Left cardiac atrium (tissue), 4 donors: ENCODE measurements at regions not wholly inside any gene's neighbourhood (a gene's known extent, or its start where the extent isn't known, plus 50 kb on each side); places are given as distances from the start of the nearest gene placed in this dataset.

Experiments used
- ATAC-seq, 2 donors: fragments of 200-7000 bp; cut with Tn5 transposase; one replicate each; pipeline ENCODE4 v1.9.1; 2020; ENCODE audit warnings: mild to moderate bottlenecking in 2 of 2, moderate library complexity in 2 of 2
- DNase-seq: peaks from one replicate; pipeline ENCODE4 v3.0.0-alpha.2; 2020
- intact Hi-C, 2 donors: fragments of 100-400 bp; cut with DNase I; formaldehyde crosslinking; loops; one replicate each; pipeline versions ENCODE4 v1.14.1 to v1.15.1; 2022 to 2023
- donor health status: DM: no; HTN: yes; CAD: no.
- donor health status: DM: no; HTN: yes; CAD: no; lungs with severe emphysema.
- donor health status: DM: yes; HTN: yes; CAD: no.
- donor health status: Dilated cardiomyopathy.

DNA sequence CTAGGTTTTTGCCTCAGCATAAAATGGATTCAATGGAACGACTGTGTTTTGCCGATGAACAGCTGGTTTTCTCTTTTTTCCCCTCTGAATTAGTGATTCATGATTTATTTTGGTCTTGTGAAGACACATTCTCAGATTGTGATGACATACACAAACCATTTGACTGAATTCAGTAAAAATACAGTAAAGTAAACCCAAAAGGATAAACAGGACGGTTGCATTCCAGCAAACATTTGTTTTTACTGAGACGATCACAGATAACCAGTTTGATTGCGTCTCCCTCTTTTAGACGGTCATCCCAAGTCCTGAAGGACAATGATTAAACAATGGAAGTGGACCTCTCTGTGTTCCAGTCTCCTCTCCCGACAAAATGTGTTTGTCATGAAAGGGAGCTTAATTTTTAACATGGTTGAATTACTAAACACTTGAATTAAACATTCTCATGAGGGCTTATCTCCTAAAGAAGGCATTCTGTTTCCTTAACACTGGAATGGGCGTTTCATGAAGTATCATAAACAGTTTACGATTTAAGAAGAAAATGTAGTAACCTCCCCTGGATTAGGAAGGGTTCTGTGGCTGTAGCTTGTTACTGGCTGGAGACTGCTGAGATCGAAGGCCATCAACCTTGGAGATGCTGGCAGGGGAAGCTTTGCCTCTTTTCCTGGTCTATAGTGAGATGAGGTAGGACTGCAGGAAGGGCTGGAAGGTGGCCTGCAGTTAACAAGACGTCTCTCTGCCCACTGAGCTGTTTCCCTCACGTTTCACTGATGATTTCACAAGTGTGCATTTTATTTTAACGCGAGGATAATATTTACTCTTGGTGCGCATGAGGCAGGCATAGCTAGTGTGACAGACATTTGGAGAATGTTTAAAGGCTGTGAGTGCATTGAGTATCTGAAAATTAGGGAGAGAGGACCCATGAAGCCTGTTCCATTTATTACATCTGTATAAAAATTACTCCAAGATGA is 457.9 kb downstream of the FGF9 start:
- DNase-seq = no peak
- intact Hi-C loops = no loop called here
- ATAC-seq = no peak

DNA sequence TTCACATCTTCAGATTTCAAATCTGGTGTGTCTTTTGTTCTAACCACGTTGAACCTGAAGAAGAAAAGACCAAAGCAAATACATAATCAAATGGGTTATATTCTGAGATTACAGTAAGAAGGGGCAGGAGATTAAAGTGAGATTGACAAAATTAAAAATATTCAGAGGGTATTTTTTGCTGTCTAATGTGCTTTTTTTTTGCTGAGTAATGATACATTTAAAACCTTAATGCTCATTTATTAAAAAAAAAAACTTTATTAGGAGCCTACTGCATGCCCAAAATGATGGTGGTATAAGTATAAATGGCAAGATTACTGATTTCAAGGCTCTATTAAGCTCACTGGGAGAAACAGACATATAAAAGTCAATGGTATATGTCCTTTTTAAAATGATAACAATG is 459.4 kb downstream of the FGF9 start:
- intact Hi-C loops = no loop called here
- ATAC-seq = no peak
- DNase-seq = no peak

DNA sequence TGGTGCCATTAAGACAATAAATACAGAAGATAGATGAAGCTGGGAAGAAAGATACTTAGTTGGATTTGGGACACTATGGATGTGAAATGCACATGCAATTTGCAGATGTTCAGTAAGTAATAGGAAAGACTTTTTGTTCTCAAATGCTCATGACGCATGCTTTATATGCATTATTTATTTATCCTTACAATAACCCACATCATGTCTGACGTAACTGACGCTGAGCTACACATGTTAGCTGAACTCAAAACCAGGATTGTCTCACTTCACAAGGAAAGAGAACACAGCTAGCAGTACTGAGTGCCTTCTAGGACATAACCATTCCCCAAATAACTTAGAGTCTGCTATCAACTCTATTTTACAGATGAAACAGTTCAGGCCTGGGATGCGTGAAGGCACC is 463.4 kb downstream of the FGF9 start:
- intact Hi-C loops = no loop called here
- DNase-seq (no peak), ATAC-seq (no peak)

DNA sequence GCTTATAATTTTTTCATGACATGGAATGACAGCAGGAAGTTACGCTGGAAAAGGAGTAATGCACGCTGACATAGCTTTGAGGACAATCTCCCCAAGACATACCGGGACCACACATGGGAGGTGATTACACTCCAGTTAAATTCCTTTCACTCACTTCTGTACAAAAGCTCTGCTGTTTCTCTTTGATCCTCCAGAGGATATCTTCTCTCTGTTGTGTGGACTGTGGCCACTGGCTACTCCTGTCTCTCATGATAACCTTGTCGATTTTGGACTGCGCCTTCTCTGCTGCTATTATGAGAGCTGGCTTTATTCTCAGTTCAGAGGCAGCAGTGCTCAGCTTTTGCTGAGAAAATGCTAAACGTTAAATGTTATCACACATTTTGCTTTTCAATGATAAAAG is 464.6 kb downstream of the FGF9 start:
- no peak for DNase-seq
- intact Hi-C loops = no loop called here

DNA sequence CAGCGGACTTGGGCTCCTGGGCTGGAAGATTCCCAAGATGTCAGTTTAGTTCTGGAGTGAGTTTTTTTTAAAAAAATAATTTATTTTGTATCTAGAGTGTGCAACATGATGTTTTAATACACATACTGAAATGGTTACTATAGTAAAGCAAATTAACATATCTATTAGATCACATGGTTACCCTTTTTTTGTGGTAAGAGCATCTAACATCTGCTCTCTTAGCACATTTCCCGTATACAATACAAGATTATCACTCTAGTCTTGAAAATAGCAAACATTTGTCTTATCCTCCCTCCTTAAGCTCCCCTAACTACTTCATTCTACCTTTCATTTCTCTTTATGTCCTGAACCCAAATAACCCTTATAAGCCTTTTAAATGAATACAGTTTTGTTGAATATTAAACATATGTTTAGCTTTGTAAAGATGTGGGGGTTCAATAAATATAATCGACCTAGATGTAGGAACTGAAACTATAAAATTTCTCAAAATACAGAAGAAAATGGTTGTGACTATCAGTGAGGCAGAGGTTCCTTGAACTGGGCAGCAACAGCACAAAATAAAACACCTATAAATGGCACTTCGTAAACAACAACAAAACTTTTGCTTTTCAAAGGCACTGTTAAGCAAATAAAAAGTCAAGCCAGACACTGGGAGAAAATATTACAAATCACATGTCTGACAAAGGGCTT is 466.6 kb downstream of the FGF9 start:
- intact Hi-C loops = no loop called here
- DNase-seq (no peak), ATAC-seq (no peak)

More for the DNA sequence above, 464.6 kb downstream of the FGF9 start:
- ATAC-seq = no peak

DNA sequence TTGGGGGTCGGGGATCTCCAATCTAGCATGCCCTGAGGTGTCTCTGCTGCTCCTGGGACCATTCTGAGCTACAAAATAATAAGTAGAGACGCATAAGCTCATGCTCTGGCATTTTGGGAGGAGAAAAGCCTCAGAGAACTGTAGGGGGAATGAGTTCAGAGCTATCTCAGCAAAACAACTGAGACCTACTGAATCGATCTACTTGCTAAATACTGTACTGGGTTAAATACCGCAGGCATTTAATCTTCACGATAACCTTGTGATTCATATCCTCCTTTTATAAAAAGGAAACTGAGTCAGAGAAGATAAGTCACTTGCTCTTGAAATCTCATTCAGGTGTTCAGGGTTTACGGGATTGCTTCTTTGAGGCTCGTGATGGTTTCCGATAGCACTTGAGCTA is 468.1 kb downstream of the FGF9 start:
- intact Hi-C loops = no loop called here
- no peak for DNase-seq
- ATAC-seq = no peak

DNA sequence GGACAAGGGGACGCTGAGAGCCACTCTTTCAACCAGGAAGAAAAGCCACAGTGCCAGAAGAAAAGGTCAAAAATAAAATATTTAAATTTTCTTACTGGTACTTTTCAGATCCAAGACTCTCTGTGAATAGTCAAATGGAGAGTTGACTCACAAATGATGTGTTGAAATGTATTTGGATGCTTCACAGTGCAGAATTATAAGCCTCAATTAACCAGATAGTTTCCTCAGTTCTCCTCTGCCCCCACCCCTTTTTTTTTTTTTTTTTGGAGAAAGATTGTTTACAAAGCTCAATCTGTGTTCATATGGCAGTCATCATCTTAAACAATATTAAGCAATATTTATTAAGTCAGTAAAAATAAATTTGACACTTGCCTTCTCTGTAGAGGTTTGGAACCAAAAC is 470.8 kb downstream of the FGF9 start:
- ATAC-seq (peak in 1 of 2 donors; percentile 52), DNase-seq (no peak)
- intact Hi-C loops = no loop called here

DNA sequence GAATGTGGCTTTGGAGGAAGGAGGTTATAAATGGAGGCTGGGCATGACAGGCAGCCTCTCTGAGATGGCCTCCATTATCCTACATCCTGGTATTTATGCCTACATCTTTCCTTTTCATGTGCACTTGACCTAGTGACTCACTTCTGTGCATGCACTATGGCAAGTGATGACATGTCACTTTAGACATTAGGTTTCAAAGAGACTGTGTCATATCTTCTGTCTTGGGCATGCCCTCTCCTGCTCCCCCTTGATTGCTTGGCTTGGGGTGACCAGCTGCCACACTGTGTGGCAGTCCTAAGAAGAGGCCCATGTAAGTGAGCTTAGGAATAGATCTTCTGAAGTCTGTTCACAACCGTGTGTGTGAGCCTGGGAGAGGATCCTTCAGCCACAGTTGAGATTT is 472.8 kb downstream of the FGF9 start:
- intact Hi-C loops = no loop called here
- ATAC-seq (no peak), DNase-seq (no peak)

DNA sequence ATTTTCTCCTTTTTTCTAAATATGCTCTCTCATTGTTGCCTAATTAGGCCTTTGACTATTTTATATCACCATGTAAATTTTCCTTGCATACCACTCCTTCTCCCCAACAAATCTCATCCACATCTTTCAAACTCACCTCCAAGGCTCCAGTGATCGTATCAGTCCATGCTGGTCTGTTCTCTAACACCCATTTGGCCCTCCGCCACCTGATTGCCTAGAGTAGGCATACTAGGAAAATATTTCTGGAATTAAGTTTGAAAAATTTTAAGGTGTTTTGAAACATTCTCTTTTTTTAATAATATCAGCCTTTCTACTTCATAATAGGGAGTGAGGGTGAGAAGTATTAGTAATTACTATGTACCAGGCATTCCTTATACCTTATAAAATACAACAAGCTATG is 473.9 kb downstream of the FGF9 start:
- intact Hi-C loops = no loop called here
- ATAC-seq (peak in 1 of 2 donors; percentile 51), DNase-seq (peak; percentile 23)

DNA sequence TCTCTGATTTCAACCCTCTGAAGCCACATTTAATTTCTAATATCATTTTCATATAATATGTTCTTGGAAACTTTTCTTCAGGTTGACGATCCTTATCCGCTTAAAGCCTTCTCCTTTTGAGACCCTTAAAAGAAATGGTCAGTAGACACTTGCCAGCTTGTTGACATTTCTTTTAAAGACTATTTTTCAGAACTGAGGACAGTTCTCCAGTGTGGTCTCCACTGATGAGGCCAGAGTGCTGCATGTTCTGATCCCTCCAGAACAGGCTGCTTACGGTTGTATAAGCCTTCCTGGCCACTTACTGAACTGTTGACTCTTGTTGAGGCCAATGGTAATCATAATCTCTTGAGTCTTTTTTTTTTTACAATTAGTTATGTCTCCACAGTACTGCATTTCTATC is 477.3 kb downstream of the FGF9 start:
- intact Hi-C loops = no loop called here
- no peak for ATAC-seq
- DNase-seq = no peak

DNA sequence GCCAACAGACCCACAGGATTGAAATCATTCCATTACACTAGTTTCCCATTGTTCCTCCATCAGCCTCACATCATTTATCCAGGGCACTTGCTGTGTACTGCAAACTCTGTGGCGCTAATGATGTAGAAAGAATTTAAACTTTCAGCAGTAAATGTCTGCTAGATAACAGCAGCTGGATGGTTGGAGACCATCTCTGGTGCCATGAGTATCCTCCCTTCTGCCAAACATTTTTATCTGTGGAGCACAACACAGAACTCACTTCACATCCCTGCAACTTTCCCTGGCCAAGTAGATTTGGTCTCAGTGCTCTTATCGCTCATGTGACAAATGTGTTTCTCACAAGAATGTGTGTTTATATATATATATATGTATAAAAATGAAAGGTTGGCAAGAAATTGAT is 481.9 kb downstream of the FGF9 start:
- no peak for DNase-seq
- no peak for ATAC-seq
- intact Hi-C loops = no loop called here

DNA sequence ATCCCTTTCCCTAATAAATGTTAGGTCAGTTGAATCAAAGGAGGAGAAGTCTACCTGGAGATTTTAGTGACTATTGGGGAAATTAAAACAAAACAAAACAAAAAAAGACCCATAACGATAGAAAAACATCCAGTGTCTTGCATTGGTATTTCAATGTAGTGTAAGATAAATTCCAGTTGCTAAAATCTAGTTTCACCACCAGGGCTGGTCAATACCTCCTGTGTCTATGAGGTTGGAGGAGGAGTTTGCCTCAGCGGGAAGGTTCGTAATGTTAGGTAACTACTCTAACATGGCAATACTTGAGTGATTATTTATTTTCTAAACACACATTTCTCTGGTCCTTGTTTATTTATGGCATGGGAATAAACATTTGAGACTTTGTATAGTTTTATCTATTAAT is 483.2 kb downstream of the FGF9 start:
- intact Hi-C loops = no loop called here
- DNase-seq (no peak), ATAC-seq (no peak)

DNA sequence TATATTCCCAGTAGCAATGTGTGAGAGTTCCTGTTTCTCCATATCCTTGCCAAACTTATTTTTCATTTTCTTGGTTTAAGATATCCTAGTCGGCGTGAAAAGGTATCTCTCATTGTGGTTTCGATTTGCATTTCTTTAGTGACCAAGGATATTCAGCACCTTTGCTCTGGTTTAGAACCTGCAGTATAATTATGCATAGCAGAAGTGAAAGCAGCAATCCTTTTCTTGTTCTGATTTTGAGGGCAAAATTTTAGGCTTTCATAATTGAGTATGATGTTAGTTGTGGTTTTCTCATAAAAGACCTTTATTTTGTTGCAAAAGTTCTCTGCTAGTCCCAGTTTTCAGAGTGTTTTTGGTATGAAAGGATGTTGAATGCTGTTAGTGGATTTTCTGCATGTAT is 491.0 kb downstream of the FGF9 start:
- DNase-seq = no peak
- intact Hi-C loops = no loop called here
- no peak for ATAC-seq

DNA sequence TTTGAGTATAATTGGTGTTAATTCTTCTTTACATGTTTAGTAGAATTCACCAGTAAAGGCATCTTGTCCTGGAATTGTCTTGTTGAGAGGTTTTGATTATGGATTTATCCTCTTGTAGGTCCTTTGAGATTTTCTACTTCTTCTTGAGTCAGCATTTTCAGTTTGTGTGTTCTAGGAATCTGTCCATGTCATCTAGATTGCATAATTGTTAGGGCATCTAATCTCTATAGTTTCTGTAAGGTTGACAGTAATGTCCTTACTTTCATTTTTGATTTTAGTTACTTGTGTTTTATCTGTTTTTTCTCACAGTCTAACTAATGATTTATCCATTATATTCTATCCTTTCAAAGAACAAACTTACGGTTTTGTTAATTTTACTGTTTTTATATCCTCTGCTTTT is 492.0 kb downstream of the FGF9 start:
- no peak for ATAC-seq
- intact Hi-C loops = no loop called here

DNA sequence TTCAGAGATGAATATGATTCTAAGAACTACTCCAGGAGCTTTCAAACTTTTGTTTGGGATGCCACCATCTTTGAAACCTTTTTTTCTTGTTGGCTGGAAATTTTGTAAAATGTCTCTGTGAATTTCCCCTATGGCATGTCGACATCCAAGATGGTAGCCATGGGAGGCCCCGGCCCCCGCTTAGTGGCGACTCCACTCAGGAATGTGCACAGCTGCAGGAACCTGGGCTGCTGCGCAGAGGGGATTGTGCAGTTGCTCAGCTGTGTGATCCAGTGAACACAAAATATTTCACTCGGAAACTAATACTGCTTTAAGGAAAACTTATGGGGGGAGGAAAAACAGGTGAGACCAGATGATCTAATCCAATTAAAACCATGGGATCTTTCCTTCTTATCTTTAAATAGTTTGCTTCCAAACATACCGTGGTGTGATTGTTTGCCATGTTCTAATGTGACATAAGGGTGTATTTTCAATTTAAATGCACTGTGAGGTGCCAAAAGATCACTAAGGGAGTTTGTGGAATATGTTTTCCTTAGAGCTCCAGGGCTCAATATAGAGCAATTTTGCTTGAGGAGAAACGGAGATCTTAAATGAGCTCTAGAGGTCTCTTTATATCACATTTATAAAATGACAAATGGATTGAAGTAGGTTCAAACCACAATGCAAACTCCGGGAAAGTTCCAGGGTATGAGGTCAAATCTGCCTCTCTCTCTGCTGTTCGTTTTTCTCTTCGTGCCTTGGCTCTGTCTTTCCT is 497.7 kb downstream of the FGF9 start:
- no peak for ATAC-seq
- DNase-seq = no peak
- intact Hi-C loops = loop anchor here in 1 of 2 donors (5.0 kb wide), 1 partner anchor 589 kb away; no protein-coding TSS in a partner anchor

More for the DNA sequence above, 492.0 kb downstream of the FGF9 start:
- DNase-seq = no peak

DNA sequence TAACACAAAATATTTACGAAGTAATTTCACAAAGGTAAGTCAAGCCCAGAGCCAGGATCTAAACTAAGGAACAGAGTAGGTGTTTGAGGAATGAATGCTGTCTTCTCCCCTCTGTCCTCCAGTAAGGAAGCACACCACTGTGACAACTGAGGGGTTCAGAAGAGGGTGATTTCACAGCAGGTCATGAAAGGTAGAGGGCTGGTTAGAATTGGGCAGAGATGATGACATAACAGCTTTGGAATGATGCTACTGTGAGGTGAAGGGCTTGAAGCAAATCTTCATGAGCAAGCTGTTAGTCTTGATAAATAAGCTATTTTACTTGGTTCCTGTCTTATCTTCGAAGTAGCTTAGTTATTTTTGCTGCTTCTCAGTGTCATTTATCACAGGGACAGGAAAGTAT is 498.6 kb downstream of the FGF9 start:
- intact Hi-C loops = loop anchor here in 1 of 2 donors (5.0 kb wide), 1 partner anchor 588 kb away; no protein-coding TSS in a partner anchor
- DNase-seq (no peak), ATAC-seq (no peak)

DNA sequence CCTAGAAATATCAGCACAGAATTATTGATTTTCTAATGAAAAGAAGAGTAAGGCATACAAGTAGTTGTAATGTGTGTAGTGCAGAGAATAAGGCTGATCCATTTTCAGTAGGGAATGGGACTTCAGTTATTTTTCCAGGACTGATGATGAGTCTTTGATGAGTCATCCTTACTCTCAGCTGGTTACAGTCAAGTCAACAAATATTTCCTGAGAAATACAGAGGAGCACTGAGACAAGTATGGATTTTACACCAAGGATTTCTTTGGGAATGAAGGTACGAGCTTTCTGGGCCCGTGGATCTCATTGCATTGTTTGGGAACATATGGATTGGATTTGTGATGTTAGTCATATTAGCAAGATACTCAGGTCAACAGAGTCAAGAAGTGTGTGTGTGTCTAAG is 502.7 kb downstream of the FGF9 start:
- ATAC-seq (peak in 1 of 2 donors; percentile 79), DNase-seq (no peak)
- intact Hi-C loops = no loop called here

DNA sequence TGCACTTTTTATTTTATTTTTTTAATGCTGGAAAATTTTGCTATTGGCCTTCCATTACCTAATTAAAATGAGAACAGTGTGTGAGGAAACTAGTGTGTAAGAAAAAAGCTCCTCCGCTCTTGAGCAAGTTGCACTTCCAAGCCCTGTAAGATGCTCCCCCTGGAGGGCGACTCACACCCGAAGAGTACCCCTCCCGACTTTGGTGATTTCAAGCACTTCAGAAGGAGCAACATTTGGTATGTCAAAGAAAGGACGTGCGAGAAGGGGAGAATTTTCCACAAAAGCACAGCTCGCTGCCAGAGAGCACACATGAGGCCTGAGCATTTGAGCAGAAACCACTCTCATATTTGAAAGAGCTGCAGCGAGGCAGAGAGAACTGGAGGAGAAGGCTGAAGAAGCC is 504.4 kb downstream of the FGF9 start:
- intact Hi-C loops = no loop called here
- ATAC-seq = no peak
- DNase-seq = no peak

DNA sequence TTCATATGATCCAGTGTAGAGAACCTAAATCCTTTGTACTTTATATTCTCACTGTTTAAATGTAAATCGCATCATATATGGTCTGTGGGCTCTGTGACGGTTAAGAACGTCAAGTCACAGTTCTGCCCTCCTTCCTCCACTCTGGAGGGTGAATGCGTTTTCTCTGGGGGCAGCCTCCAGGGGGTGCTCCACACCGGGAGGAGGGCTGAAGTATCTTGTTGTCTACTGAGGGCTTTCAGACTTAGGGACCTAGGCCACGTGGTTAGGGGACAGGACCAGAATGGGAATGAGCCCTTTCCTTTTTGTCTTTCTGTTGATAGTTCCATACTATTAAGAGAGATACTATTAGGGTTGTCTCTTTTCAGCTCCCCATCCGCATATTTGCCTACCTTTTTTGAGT is 504.9 kb downstream of the FGF9 start:
- intact Hi-C loops = no loop called here
- ATAC-seq = no peak

DNA sequence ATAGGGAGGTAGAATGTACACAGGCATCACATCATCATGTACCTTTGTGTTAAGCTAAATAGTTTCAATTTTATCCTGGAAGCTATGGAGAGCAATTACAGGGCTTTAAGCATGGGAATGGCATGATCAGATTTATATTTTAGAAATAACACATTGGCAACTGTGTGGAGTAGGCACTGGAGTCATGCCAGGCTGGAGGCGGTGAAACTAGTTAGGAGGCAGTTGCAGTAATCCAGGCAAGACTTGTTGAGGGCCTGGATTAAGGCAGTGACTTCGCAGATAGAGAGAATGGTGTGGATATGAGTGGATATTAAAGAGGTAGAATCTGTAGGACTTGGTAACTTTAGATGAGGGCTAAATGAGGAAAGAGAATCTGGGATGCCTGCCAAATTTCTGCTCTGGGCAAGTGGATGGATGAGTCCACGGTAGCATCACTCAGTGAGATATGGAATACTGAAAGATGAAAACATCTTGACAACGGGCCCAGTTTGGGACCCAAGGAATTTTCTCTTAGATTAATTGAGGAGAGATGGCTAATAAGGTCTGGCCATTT is 506.2 kb downstream of the FGF9 start:
- peak; percentile 50 to 85 for ATAC-seq

More for the DNA sequence above, 504.9 kb downstream of the FGF9 start:
- DNase-seq = no peak

More for the DNA sequence above, 506.2 kb downstream of the FGF9 start:
- intact Hi-C loops = no loop called here
- DNase-seq = no peak
